HL-60 (cell line): ENCODE measurements at regions not wholly inside any gene's neighbourhood (a gene's known extent, or its start where the extent isn't known, plus 50 kb on each side); places are given as distances from the start of the nearest gene placed in this dataset.
"Not testable (repeated sequence)": the region's sequence is repeated elsewhere in the genome, so short reads cannot be mapped to it uniquely, and the experiment has no call there.

Source experiments
- DNase-seq, 2 experiments: peaks; one replicate each; pipeline ENCODE4 v3.0.0-alpha.2; 2010 to 2020; ENCODE audit warnings: low read depth in 1 of 2, low spot score in 1 of 2
- H3K27ac ChIP-seq: fragments of 250-450 bp; sonication (Bioruptor Pico); replicated peaks from 2 replicates; pipeline ENCODE4 v1.5.1; 2020; ENCODE audit warnings: mild to moderate bottlenecking, moderate library complexity
- H3K27me3 ChIP-seq: fragments of 250-450 bp; sonication (Bioruptor Pico); 2 replicates; pipeline ENCODE4 v1.5.1; 2021; ENCODE audit warnings: mild to moderate bottlenecking, moderate library complexity; ENCODE audit not compliant: insufficient read depth, poor library complexity, severe bottlenecking
- H3K4me3 ChIP-seq: replicated peaks from 2 replicates; pipeline ENCODE4 v1.5.1; 2011; ENCODE audit warnings: mild to moderate bottlenecking, control low read depth, low read length; ENCODE audit not compliant: insufficient read depth
- GABPA ChIP-seq: IDR thresholded peaks from 2 replicates; pipeline ENCODE4 v1.6.1; 2012; ENCODE audit warnings: low read depth
- POLR2AphosphoS5 ChIP-seq: IDR thresholded peaks from 2 replicates; pipeline ENCODE4 v1.6.1; 2012; ENCODE audit warnings: low read depth
- REST ChIP-seq: IDR thresholded peaks from 2 replicates; pipeline ENCODE4 v1.6.1; 2012; ENCODE audit warnings: low read depth; ENCODE audit not compliant: insufficient replicate concordance
- SPI1 ChIP-seq: IDR thresholded peaks from 2 replicates; pipeline ENCODE4 v1.6.1; 2012; ENCODE audit warnings: low read depth, mild to moderate bottlenecking, borderline replicate concordance
- TF ChIP-seq, protein P1 (sequence below): IDR thresholded peaks from one replicate; pipeline ENCODE4 v1.5.1; 2011; ENCODE audit warnings: low read length, control low read depth, inconsistent platforms; ENCODE audit not compliant: insufficient read depth

- no peak for DNase-seq
- TF ChIP-seq REST = no peak
- TF ChIP-seq POLR2AphosphoS5 = no peak
- TF ChIP-seq GABPA = no peak
- TF ChIP-seq SPI1 = no peak
- TF ChIP-seq, protein P1, sequence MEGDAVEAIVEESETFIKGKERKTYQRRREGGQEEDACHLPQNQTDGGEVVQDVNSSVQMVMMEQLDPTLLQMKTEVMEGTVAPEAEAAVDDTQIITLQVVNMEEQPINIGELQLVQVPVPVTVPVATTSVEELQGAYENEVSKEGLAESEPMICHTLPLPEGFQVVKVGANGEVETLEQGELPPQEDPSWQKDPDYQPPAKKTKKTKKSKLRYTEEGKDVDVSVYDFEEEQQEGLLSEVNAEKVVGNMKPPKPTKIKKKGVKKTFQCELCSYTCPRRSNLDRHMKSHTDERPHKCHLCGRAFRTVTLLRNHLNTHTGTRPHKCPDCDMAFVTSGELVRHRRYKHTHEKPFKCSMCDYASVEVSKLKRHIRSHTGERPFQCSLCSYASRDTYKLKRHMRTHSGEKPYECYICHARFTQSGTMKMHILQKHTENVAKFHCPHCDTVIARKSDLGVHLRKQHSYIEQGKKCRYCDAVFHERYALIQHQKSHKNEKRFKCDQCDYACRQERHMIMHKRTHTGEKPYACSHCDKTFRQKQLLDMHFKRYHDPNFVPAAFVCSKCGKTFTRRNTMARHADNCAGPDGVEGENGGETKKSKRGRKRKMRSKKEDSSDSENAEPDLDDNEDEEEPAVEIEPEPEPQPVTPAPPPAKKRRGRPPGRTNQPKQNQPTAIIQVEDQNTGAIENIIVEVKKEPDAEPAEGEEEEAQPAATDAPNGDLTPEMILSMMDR = no peak
- no peak overlapping the region for H3K4me3 ChIP-seq
- no peak overlapping the region for H3K27ac ChIP-seq
- no peaks in the 10 kb centered on the region for H3K27me3 ChIP-seq
Observed at GRCh38 chr6:168937054-168937453, 316.6 kb downstream of the THBS2 start.

GRCh38 chr6:168935628-168936010 lies 318.0 kb downstream of the THBS2 start:
- no peak overlapping the region for H3K27ac ChIP-seq
- H3K27me3 ChIP-seq = no peaks in the 10 kb centered on the region
- no peak for DNase-seq
- no peak overlapping the region for H3K4me3 ChIP-seq
- peak; percentile 61; the same call in 1 of the 2 replicates for TF ChIP-seq SPI1
- TF ChIP-seq POLR2AphosphoS5 = no peak

DNA sequence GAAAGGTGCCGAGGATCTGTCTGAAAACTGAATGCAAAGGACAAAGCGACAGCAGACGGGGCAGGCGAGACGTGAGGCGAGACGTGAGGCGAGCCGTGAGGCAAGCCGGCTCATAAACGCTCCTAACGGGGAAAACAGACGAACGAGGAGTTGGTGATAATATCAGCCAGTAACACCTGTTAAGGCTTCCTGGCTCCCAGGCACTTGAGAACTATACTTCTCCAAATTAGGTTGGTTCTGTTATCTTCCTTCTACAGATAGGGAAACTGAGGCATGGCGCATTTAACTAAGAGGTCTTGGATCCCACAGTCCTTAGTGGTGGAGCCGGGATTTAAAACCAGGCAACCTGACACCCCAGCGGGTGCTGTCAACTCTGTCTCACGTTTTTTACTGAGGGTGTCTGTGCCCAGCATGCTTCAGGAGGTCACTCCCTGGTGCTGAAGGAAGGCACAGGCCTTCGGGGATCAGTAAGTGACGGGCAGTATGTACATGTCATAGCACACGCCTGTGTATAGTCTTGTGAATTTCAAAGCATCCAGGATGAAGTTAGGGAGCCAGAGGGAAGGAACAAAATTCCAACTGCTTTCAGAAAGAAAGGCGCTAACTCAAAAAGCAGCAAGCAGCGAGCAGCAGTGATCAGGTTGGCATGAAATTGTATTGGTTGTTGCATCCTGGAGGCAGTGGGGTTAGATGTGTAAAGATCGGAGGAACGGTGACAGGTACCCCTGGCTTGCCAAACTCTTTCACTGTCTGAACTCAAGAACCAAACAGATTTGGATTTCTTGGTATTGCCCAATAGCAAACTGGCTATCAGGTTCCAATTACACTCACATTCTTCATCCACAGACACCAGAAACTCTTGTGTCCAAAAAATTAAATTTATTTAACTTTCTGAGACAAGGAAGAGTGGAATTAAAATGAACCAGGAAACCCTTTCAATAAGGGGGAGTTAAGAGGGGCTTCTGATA lies 318.7 kb downstream of the THBS2 start:
- TF ChIP-seq GABPA (no peak), POLR2AphosphoS5 (no peak), SPI1 (no peak), REST (no peak)
- TF ChIP-seq, protein P1 = no peak
- DNase-seq = no peak

GRCh38 chr6:168932171-168932570 lies 321.5 kb downstream of the THBS2 start:
- not testable (repeated sequence) for H3K4me3 ChIP-seq, H3K27me3 ChIP-seq, H3K27ac ChIP-seq, DNase-seq

More for the DNA sequence above, 318.7 kb downstream of the THBS2 start:
- H3K27me3 ChIP-seq = no peaks in the 10 kb centered on the region
- no peak overlapping the region for H3K4me3 ChIP-seq
- no peak overlapping the region for H3K27ac ChIP-seq

- H3K27me3 ChIP-seq, H3K4me3 ChIP-seq, DNase-seq, H3K27ac ChIP-seq: not testable (repeated sequence)
Observed at GRCh38 chr6:168931072-168931471, 322.6 kb downstream of the THBS2 start.
